Brain microvascular endothelial cell (primary cell): ENCODE measurements at regions not wholly inside any gene's neighbourhood (a gene's known extent, or its start where the extent isn't known, plus 50 kb on each side); places are given as distances from the start of the nearest gene placed in this dataset.
"Not testable (repeated sequence)": the region's sequence is repeated elsewhere in the genome, so short reads cannot be mapped to it uniquely, and the experiment has no call there.

ENCODE experiments used
- DNase-seq: peaks from one replicate; pipeline ENCODE4 v3.0.0-alpha.2; 2020
- H3K27ac ChIP-seq: fragments of 250-450 bp; sonication (Bioruptor Pico); 2 replicates; pipeline ENCODE4 v1.5.1; 2020; ENCODE audit warnings: mild to moderate bottlenecking, moderate library complexity
- H3K27me3 ChIP-seq: fragments of 250-450 bp; sonication (Bioruptor Pico); replicated peaks from 2 replicates; pipeline ENCODE4 v1.5.1; 2020; ENCODE audit warnings: mild to moderate bottlenecking
- H3K36me3 ChIP-seq: fragments of 250-450 bp; sonication (Bioruptor Pico); replicated peaks from 2 replicates; pipeline ENCODE4 v1.5.1; 2020; ENCODE audit warnings: mild to moderate bottlenecking
- H3K4me3 ChIP-seq: 2 replicates; pipeline ENCODE4 v1.5.1; 2011; ENCODE audit warnings: low read depth, mild to moderate bottlenecking, control low read depth, low read length, moderate library complexity
- in situ Hi-C: cut with HindIII; loops from 2 replicates; pipeline ENCODE4 v1.10.0; 2017; ENCODE audit warnings: low sequenced_read_pairs, low pct_ligation_motif_present
- TF ChIP-seq, protein P1 (sequence below): IDR thresholded peaks from 2 replicates; pipeline ENCODE4 v1.5.1; 2011; ENCODE audit warnings: low read depth, mild to moderate bottlenecking, moderate library complexity, low read length, control low read depth, inconsistent platforms; ENCODE audit errors: missing control alignments

DNA sequence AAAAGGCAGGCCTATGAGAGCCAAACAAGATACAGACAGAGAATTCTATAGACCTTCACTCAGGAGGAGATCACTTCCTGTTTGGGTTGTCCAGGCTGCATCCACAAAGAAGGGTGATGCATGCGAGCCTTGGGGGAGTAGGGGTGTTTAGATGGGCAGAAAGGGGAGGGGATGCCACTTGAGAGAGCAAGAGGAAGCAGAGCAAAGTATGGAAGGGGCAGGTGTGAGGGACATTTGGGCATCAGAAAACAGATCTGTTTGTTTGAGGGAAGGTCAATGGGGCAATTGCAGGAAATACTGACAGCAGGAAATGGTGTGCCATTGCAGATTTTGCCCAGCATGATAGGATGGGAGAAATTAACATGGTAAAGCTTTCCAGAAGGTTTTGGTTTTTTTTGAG lies 146.4 kb upstream of the FOXN3 start:
- DNase-seq: no peak
- TF ChIP-seq, protein P1, sequence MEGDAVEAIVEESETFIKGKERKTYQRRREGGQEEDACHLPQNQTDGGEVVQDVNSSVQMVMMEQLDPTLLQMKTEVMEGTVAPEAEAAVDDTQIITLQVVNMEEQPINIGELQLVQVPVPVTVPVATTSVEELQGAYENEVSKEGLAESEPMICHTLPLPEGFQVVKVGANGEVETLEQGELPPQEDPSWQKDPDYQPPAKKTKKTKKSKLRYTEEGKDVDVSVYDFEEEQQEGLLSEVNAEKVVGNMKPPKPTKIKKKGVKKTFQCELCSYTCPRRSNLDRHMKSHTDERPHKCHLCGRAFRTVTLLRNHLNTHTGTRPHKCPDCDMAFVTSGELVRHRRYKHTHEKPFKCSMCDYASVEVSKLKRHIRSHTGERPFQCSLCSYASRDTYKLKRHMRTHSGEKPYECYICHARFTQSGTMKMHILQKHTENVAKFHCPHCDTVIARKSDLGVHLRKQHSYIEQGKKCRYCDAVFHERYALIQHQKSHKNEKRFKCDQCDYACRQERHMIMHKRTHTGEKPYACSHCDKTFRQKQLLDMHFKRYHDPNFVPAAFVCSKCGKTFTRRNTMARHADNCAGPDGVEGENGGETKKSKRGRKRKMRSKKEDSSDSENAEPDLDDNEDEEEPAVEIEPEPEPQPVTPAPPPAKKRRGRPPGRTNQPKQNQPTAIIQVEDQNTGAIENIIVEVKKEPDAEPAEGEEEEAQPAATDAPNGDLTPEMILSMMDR: no peak
- no peak overlapping the region for H3K27ac ChIP-seq
- no peaks in the 10 kb centered on the region for H3K36me3 ChIP-seq
- in situ Hi-C loops: no loop called here
- no peak overlapping the region for H3K4me3 ChIP-seq
- H3K27me3 ChIP-seq: no peaks in the 10 kb centered on the region

DNA sequence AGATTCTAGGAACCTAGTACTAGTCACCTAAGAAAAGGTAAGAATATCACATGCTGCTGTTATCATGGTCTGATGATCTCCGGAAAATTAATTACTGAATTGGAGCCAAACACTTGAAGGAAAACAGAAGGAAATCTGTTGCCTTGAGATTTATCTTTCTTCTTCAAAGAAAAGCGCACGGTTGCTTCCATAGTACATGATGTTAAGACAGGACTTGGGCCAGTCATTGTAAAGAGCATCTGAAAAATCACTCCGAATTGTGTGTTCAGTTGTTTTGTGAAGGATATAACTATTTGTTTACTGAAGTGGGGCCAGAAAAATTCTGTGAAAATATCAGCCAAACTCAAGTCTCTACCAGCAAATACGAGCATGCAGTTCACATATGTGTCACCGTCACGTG lies 134.9 kb upstream of the FOXN3 start:
- no peak for DNase-seq
- TF ChIP-seq, protein P1: no peak
- no peaks in the 10 kb centered on the region for H3K27me3 ChIP-seq
- in situ Hi-C loops: no loop called here
- no peaks in the 10 kb centered on the region for H3K36me3 ChIP-seq
- H3K27ac ChIP-seq: no peak overlapping the region
- H3K4me3 ChIP-seq: no peak overlapping the region

DNA sequence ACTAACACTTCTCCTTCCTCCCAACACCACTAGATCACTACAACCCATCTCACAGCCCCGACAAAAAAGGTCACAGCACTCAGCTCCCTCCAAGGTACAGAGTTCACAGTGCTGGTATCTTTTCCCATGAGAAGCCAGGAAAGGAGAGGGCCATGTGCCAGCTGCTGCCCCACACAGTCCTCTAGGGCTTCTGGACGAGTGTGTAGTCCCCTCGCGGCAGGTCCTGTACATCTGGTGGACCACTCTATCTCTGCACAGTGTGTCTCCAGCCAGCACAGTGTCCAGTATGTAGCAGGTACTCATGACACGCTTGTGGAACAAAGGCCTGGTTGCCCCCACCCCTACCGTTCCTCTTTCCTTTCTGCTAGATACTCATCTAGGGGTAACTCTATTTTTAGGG lies 134.4 kb upstream of the FOXN3 start:
- in situ Hi-C loops: no loop called here
- no peaks in the 10 kb centered on the region for H3K27me3 ChIP-seq
- no peak overlapping the region for H3K27ac ChIP-seq
- no peak overlapping the region for H3K4me3 ChIP-seq
- no peaks in the 10 kb centered on the region for H3K36me3 ChIP-seq
- no peak for DNase-seq
- TF ChIP-seq, protein P1: no peak

DNA sequence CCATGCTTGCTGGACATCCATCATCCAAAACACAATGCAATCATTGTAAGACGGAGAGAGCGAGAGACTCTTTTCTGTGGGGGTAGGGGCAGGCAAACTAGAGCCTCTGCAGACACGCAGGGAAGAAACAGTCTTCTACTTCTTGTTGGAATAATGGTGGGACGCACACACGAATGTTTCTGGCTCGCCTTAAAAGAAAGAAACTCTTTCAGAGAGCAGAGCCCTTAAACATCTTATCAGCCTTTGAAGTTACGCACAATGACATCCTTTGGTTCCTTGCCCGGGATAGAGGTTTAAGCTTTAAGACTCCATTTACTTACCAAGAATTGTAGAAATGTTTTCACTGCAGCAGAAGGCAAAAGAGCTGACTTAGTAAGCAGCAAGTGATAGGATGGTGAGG lies 133.8 kb upstream of the FOXN3 start:
- no peak for DNase-seq
- Histone ChIP-seq H3K27ac (no peak overlapping the region), H3K27me3 (no peaks in the 10 kb centered on the region), H3K4me3 (no peak overlapping the region), H3K36me3 (no peaks in the 10 kb centered on the region)
- in situ Hi-C loops: no loop called here
- TF ChIP-seq, protein P1: no peak

DNA sequence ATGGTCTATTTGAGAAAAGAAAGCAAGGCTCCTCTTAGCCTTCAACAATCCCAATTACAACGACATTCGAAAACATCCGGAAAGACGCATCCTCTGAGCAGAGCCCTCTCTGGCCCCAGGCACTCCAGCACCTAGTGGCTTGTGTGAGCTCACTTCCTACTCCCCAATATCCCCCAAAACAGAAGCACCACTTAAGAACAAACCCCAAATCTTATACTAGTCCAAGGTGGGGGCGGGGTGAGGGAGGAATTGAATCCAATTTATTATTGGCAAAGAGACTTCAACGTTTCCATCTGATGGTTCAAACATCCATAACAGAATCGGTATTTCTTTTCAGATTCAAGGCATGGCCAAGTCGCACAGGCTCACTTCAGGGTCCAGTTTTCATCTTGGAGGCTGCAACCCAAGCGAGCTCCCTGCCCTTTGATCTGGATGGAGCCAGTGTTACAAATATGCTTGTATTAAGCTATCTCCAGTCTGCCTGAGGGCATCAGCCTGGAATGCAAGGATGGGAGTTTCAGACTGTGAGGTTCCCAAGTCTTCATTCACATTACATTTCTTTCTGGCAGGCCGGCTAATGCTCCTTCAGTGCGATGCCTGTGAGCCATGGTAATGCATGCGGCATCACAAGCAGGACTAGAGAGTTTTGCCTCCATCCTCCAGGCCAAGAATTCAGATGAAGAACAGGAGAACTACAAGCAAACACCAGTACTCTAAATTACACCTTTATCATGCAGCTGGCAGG lies 132.5 kb upstream of the FOXN3 start:
- H3K27ac ChIP-seq: no peak overlapping the region
- H3K36me3 ChIP-seq: no peaks in the 10 kb centered on the region
- TF ChIP-seq, protein P1: no peak
- H3K27me3 ChIP-seq: no peaks in the 10 kb centered on the region
- in situ Hi-C loops: no loop called here
- no peak for DNase-seq
- H3K4me3 ChIP-seq: no peak overlapping the region

DNA sequence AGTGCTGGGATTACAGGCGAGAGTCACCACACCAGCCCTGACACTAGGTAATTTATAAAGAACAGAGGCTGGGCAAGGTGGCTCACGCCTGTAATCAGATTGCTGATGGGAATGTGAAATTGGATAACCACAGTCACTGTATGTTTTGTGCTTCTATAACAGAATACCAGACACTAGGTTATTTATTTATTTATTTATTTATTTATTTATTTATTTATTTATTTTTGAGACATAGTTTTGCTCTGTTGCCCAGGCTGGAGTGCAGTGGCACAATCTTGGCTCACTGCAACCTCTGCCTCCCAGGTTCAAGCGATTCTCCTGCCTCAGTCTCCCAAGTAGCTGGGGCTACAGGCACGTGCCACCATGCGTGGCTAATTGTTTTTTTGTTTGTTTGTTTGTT lies 130.0 kb upstream of the FOXN3 start:
- in situ Hi-C loops, H3K4me3 ChIP-seq, H3K36me3 ChIP-seq, H3K27ac ChIP-seq, H3K27me3 ChIP-seq, DNase-seq: not testable (repeated sequence)
